IMR-90 (cell line): ENCODE measurements at regions not wholly inside any gene's neighbourhood (a gene's known extent, or its start where the extent isn't known, plus 50 kb on each side); places are given as distances from the start of the nearest gene placed in this dataset.

Experiments used
- BHLHE40 ChIP-seq: fragments of 150-350 bp; IDR thresholded peaks from 2 replicates; pipeline ENCODE4 v1.6.1; 2016; ENCODE audit warnings: mild to moderate bottlenecking, low read depth, low read length
- CEBPB ChIP-seq: IDR thresholded peaks from 2 replicates; pipeline ENCODE4 v1.6.1; 2012; ENCODE audit warnings: low read depth, low read length, improper control_type of control experiment
- CTCF ChIP-seq: conservative IDR thresholded peaks from 2 replicates; pipeline ENCODE4 v1.5.1; 2012; ENCODE audit warnings: mild to moderate bottlenecking, low read depth, low read length, improper control_type of control experiment
- FOS ChIP-seq: fragments of 150-350 bp; IDR thresholded peaks from 2 replicates; pipeline ENCODE4 v1.6.1; 2016; ENCODE audit warnings: low read depth, low read length
- MAFK ChIP-seq: IDR thresholded peaks from 2 replicates; pipeline ENCODE4 v1.6.1; 2012; ENCODE audit warnings: low read depth, low read length, improper control_type of control experiment
- MXI1 ChIP-seq: IDR thresholded peaks from 2 replicates; pipeline ENCODE4 v1.6.1; 2012; ENCODE audit warnings: low read depth, mild to moderate bottlenecking, low read length, moderate library complexity, borderline replicate concordance
- NFE2L2 ChIP-seq: fragments of 150-350 bp; IDR thresholded peaks from 2 replicates; pipeline ENCODE4 v1.6.1; 2016; ENCODE audit warnings: low read depth, mild to moderate bottlenecking, low read length
- POLR2A ChIP-seq: IDR thresholded peaks from 2 replicates; pipeline ENCODE4 v1.6.1; 2012; ENCODE audit warnings: mild to moderate bottlenecking, low read depth, low read length
- RAD21 ChIP-seq: IDR thresholded peaks from 2 replicates; pipeline ENCODE4 v1.6.1; 2012; ENCODE audit warnings: low read length, improper control_type of control experiment
- RCOR1 ChIP-seq: IDR thresholded peaks from 2 replicates; pipeline ENCODE4 v1.6.1; 2012; ENCODE audit warnings: mild to moderate bottlenecking, low read length, improper control_type of control experiment; ENCODE audit not compliant: insufficient replicate concordance
- RFX5 ChIP-seq: IDR thresholded peaks from 2 replicates; pipeline ENCODE4 v1.8.0; 2012; ENCODE audit warnings: low read depth, mild to moderate bottlenecking, low read length, moderate library complexity
- TF ChIP-seq, protein P1 (sequence below): fragments of 150-350 bp; IDR thresholded peaks from 2 replicates; pipeline ENCODE4 v1.6.1; 2017; ENCODE audit warnings: mild to moderate bottlenecking, antibody characterized with exemption, low read length, low read depth

- TF ChIP-seq CTCF (no peak), POLR2A (no peak), RCOR1 (no peak), RFX5 (no peak), BHLHE40 (no peak), RAD21 (no peak), NFE2L2 (no peak), MAFK (no peak), FOS (no peak), CEBPB (no peak), MXI1 (no peak)
- TF ChIP-seq, protein P1, sequence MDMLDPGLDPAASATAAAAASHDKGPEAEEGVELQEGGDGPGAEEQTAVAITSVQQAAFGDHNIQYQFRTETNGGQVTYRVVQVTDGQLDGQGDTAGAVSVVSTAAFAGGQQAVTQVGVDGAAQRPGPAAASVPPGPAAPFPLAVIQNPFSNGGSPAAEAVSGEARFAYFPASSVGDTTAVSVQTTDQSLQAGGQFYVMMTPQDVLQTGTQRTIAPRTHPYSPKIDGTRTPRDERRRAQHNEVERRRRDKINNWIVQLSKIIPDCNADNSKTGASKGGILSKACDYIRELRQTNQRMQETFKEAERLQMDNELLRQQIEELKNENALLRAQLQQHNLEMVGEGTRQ, result no peak
Observed at GRCh38 chr16:35480361-35480760, 2020.9 kb downstream of the TP53TG3F start.
